SK-N-SH treated with all-trans-retinoic acid at 6 μM for 48 hours (cell line): ENCODE measurements at regions not wholly inside any gene's neighbourhood (a gene's known extent, or its start where the extent isn't known, plus 50 kb on each side); places are given as distances from the start of the nearest gene placed in this dataset.

Experiments used
- ATAC-seq: fragments of 200-7000 bp; cut with Tn5 transposase; 3 replicates; pipeline ENCODE4 v1.9.1; 2020; ENCODE audit warnings: mild to moderate bottlenecking, moderate library complexity
- ARNTL ChIP-seq: fragments of 450-650 bp; formaldehyde crosslinking; IDR thresholded peaks from 2 replicates; pipeline ENCODE4 v1.5.0; 2020; ENCODE audit warnings: low read depth, mild to moderate bottlenecking, moderate library complexity, borderline replicate concordance
- BACH2 ChIP-seq: fragments of 250-450 bp; sonication (Bioruptor Pico); IDR thresholded peaks from 2 replicates; pipeline ENCODE4 v1.9.0; 2021; ENCODE audit warnings: mild to moderate bottlenecking, borderline replicate concordance
- CREB5 ChIP-seq: fragments of 250-450 bp; sonication (Bioruptor Pico); IDR thresholded peaks from 2 replicates; pipeline ENCODE4 v1.5.1; 2020; ENCODE audit warnings: low read depth, mild to moderate bottlenecking, moderate library complexity
- CSDC2 ChIP-seq: fragments of 250-450 bp; sonication (Bioruptor Pico); IDR thresholded peaks from 2 replicates; pipeline ENCODE4 v1.5.0; 2020; ENCODE audit warnings: mild to moderate bottlenecking, moderate library complexity
- CSRNP3 ChIP-seq: fragments of 250-450 bp; sonication (Bioruptor Pico); IDR thresholded peaks from 2 replicates; pipeline ENCODE4 v1.5.1; 2021; ENCODE audit warnings: mild to moderate bottlenecking, moderate library complexity
- ESRRG ChIP-seq: fragments of 250-450 bp; sonication (Bioruptor Pico); IDR thresholded peaks from 2 replicates; pipeline ENCODE4 v1.6.1; 2021; ENCODE audit warnings: mild to moderate bottlenecking
- GLIS3 ChIP-seq: fragments of 250-450 bp; sonication (Bioruptor Pico); IDR thresholded peaks from 2 replicates; pipeline ENCODE4 v1.5.0; 2020; ENCODE audit warnings: mild to moderate bottlenecking, moderate library complexity
- ISL1 ChIP-seq: fragments of 250-450 bp; sonication (Bioruptor Pico); IDR thresholded peaks from 2 replicates; pipeline ENCODE4 v2.1.2; 2022; ENCODE audit warnings: mild to moderate bottlenecking, moderate library complexity
- OSR1 ChIP-seq: fragments of 250-450 bp; sonication (Bioruptor Pico); IDR thresholded peaks from 2 replicates; pipeline ENCODE4 v1.8.0; 2022; ENCODE audit warnings: moderate library complexity, mild to moderate bottlenecking, inconsistent platforms
- PPARA ChIP-seq: fragments of 250-450 bp; sonication (Bioruptor Pico); IDR thresholded peaks from 2 replicates; pipeline ENCODE4 v1.5.0; 2020; ENCODE audit warnings: mild to moderate bottlenecking, borderline replicate concordance
- SNAI2 ChIP-seq: fragments of 250-450 bp; sonication (Bioruptor Pico); IDR thresholded peaks from 2 replicates; pipeline ENCODE4 v1.5.0; 2020; ENCODE audit warnings: mild to moderate bottlenecking, moderate library complexity
- TCF4 ChIP-seq: fragments of 250-450 bp; sonication (Bioruptor Pico); IDR thresholded peaks from 2 replicates; pipeline ENCODE4 v1.8.0; 2021; ENCODE audit warnings: mild to moderate bottlenecking, moderate library complexity, borderline replicate concordance
- TSHZ2 ChIP-seq: fragments of 250-450 bp; sonication (Bioruptor Pico); IDR thresholded peaks from 2 replicates; pipeline ENCODE4 v1.5.0; 2020; ENCODE audit warnings: mild to moderate bottlenecking, moderate library complexity
- ZC3H10 ChIP-seq: fragments of 250-450 bp; sonication (Bioruptor Pico); IDR thresholded peaks from 2 replicates; pipeline ENCODE4 v1.5.1; 2021; ENCODE audit warnings: mild to moderate bottlenecking, moderate library complexity
- ZFP3 ChIP-seq: fragments of 250-450 bp; sonication (Bioruptor Pico); IDR thresholded peaks from 2 replicates; pipeline ENCODE4 v1.5.0; 2020; ENCODE audit warnings: mild to moderate bottlenecking, moderate library complexity
- ZFP30 ChIP-seq: fragments of 450-650 bp; formaldehyde crosslinking; IDR thresholded peaks from 2 replicates; pipeline ENCODE4 v1.5.0; 2022; ENCODE audit warnings: mild to moderate bottlenecking, moderate library complexity
- ZNF565 ChIP-seq: fragments of 450-650 bp; formaldehyde crosslinking; conservative IDR thresholded peaks from 2 replicates; pipeline ENCODE4 v1.5.0; 2020; ENCODE audit warnings: low read depth, mild to moderate bottlenecking, moderate library complexity
- ZNF70 ChIP-seq: fragments of 450-650 bp; formaldehyde crosslinking; IDR thresholded peaks from 2 replicates; pipeline ENCODE4 v1.5.0; 2020; ENCODE audit warnings: mild to moderate bottlenecking, moderate library complexity
- TF ChIP-seq, protein P1 (sequence below): fragments of 250-450 bp; sonication (Bioruptor Pico); IDR thresholded peaks from 2 replicates; pipeline ENCODE4 v1.8.0; 2020; ENCODE audit warnings: mild to moderate bottlenecking, moderate library complexity, borderline replicate concordance
- TF ChIP-seq, protein P2 (sequence below): fragments of 250-450 bp; sonication (Bioruptor Pico); IDR thresholded peaks from 2 replicates; pipeline ENCODE4 v1.8.0; 2021; ENCODE audit warnings: low read depth, mild to moderate bottlenecking, moderate library complexity, borderline replicate concordance

DNA sequence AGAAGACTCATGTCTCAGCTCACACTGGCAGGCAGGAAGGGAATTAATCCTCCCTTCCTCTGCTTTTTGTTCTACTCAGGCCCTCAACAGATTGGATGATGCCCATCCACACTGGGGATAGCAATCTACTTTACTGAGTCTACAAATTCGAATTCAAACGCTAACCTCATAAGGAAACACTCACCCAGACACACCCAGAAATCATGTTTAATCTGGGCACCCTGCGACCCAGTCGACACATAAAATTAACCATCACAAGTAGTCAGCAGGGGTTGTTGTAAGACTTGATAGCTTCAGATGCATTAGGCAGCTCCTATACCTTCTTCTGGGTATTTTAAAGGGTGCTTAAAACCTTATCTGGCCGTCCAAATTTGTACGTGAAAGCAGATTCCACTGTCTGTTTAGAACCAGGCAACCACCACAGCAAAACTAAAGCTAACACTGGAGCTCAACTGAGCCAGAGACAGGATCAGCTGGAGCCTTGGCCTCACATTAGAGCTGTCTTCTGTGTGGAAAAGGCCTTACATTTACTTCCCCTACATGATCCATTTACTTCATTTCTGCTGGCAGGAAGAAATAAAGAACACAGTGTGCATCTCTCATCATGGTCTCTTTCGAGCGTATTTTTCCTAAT is 407.3 kb upstream of the PPP2R3A start (continued):
- TF ChIP-seq, protein P1, sequence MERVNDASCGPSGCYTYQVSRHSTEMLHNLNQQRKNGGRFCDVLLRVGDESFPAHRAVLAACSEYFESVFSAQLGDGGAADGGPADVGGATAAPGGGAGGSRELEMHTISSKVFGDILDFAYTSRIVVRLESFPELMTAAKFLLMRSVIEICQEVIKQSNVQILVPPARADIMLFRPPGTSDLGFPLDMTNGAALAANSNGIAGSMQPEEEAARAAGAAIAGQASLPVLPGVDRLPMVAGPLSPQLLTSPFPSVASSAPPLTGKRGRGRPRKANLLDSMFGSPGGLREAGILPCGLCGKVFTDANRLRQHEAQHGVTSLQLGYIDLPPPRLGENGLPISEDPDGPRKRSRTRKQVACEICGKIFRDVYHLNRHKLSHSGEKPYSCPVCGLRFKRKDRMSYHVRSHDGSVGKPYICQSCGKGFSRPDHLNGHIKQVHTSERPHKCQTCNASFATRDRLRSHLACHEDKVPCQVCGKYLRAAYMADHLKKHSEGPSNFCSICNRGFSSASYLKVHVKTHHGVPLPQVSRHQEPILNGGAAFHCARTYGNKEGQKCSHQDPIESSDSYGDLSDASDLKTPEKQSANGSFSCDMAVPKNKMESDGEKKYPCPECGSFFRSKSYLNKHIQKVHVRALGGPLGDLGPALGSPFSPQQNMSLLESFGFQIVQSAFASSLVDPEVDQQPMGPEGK (CRISPR knock-in tag): no peak
- TF ChIP-seq ESRRG (CRISPR knock-in tag) (no peak), PPARA (CRISPR knock-in tag) (no peak)

GRCh38 chr3:135558906-135559305 is 406.6 kb upstream of the PPP2R3A start:
- TF ChIP-seq ESRRG (CRISPR knock-in tag): no peak
- TF ChIP-seq ARNTL (CRISPR knock-in tag): no peak
- no peak for TF ChIP-seq BACH2 (CRISPR knock-in tag)
- TF ChIP-seq ZFP30 (CRISPR knock-in tag): no peak
- no peak for TF ChIP-seq CSDC2
- TF ChIP-seq CSRNP3 (CRISPR knock-in tag): no peak
- ATAC-seq: no peak

DNA sequence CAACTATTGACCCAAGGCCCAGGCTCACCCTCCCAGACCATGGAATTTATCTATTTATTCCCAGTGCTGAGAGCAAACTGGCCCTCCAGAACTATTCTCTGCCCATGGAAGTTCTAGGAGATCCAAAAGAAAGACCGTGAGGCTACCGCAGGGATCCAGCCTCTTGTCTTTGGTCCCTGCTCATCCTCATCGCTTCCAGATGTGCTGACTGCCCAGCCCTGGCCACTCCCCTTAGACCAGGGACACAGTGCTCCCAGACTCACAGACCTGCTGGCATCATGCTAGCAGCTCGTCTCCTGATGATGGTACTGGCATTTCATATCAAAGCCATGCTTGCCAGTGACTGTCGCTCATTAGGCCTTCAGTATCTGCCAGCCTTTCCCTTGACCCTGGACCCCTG is 405.7 kb upstream of the PPP2R3A start:
- no peak for ATAC-seq
- TF ChIP-seq, protein P2, sequence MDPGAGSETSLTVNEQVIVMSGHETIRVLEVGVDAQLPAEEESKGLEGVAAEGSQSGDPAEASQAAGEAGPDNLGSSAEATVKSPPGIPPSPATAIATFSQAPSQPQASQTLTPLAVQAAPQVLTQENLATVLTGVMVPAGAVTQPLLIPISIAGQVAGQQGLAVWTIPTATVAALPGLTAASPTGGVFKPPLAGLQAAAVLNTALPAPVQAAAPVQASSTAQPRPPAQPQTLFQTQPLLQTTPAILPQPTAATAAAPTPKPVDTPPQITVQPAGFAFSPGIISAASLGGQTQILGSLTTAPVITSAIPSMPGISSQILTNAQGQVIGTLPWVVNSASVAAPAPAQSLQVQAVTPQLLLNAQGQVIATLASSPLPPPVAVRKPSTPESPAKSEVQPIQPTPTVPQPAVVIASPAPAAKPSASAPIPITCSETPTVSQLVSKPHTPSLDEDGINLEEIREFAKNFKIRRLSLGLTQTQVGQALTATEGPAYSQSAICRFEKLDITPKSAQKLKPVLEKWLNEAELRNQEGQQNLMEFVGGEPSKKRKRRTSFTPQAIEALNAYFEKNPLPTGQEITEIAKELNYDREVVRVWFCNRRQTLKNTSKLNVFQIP: no peak
- TF ChIP-seq CSDC2 (no peak), ZNF565 (no peak), ISL1 (CRISPR knock-in tag) (no peak), GLIS3 (CRISPR knock-in tag) (no peak), ARNTL (CRISPR knock-in tag) (no peak), SNAI2 (CRISPR knock-in tag) (no peak), TCF4 (no peak), PPARA (CRISPR knock-in tag) (no peak), TSHZ2 (no peak), ZFP30 (CRISPR knock-in tag) (no peak), BACH2 (CRISPR knock-in tag) (no peak), ZFP3 (CRISPR knock-in tag) (no peak), CREB5 (no peak), OSR1 (no peak), ZC3H10 (CRISPR knock-in tag) (no peak), CSRNP3 (CRISPR knock-in tag) (no peak), ZNF70 (CRISPR knock-in tag) (no peak)
